Fibroblast of lung (primary cell): ENCODE measurements at regions not wholly inside any gene's neighbourhood (a gene's known extent, or its start where the extent isn't known, plus 50 kb on each side); places are given as distances from the start of the nearest gene placed in this dataset.

Source experiments
- DNase-seq, 2 donors: peaks; one replicate each; pipeline versions ENCODE4 v3.0.0 to v3.0.0-alpha.2; 2010; ENCODE audit warnings: low read depth in 2 of 2
- H2AFZ ChIP-seq: 2 replicates; pipeline ENCODE4 v1.5.1; 2012; ENCODE audit warnings: low read length, control low read depth, inconsistent platforms
- H3K27ac ChIP-seq: 2 replicates; pipeline ENCODE4 v1.5.1; 2011; ENCODE audit warnings: low read length, control low read depth; ENCODE audit not compliant: insufficient read depth
- H3K27me3 ChIP-seq: 2 replicates; pipeline ENCODE4 v1.5.1; 2011; ENCODE audit warnings: mild to moderate bottlenecking, low read length; ENCODE audit not compliant: control insufficient read depth, insufficient read depth
- H3K36me3 ChIP-seq: 2 replicates; pipeline ENCODE4 v1.5.1; 2011; ENCODE audit warnings: low read length; ENCODE audit not compliant: control insufficient read depth, insufficient read depth
- H3K4me1 ChIP-seq: 2 replicates; pipeline ENCODE4 v1.5.1; 2011; ENCODE audit warnings: low read length; ENCODE audit not compliant: control insufficient read depth, insufficient read depth; ENCODE audit errors: extremely low read depth
- H3K4me2 ChIP-seq: 2 replicates; pipeline ENCODE4 v1.5.1; 2011; ENCODE audit warnings: low read length, control low read depth; ENCODE audit not compliant: insufficient read depth; ENCODE audit errors: extremely low read depth
- H3K4me3 ChIP-seq, 4 experiments: fragments of 200-600 bp in 1 of 4; sonication (generic) in 1 of 4; replicated peaks in 1 of 4; 2 replicates each; pipeline ENCODE4 v1.5.1; 2011 to 2016; ENCODE audit warnings: low read length in 4 of 4, low read depth in 3 of 4, mild to moderate bottlenecking in 3 of 4, control low read depth in 2 of 4, inconsistent platforms in 1 of 4, mixed read lengths in 1 of 4; ENCODE audit not compliant: insufficient read depth in 1 of 4; ENCODE audit errors: control extremely low read depth in 1 of 4
- H3K79me2 ChIP-seq: 2 replicates; pipeline ENCODE4 v1.5.1; 2012; ENCODE audit warnings: mild to moderate bottlenecking, low read length, inconsistent platforms; ENCODE audit not compliant: control insufficient read depth, insufficient read depth
- H3K9ac ChIP-seq: 2 replicates; pipeline ENCODE4 v1.5.1; 2011; ENCODE audit warnings: mild to moderate bottlenecking, low read length, control low read depth; ENCODE audit not compliant: insufficient read depth
- H3K9me3 ChIP-seq: 2 replicates; pipeline ENCODE4 v1.5.1; 2012; ENCODE audit warnings: low read depth, low read length; ENCODE audit not compliant: control insufficient read depth, insufficient read depth
- H4K20me1 ChIP-seq: 2 replicates; pipeline ENCODE4 v1.5.1; 2011; ENCODE audit warnings: low read length; ENCODE audit not compliant: control insufficient read depth, insufficient read depth; ENCODE audit errors: extremely low read depth
- CTCF ChIP-seq, 2 donors: IDR thresholded peaks in 1 of 2; conservative IDR thresholded peaks in 1 of 2; 1 replicate in 1 of 2; 2 replicates in 1 of 2; pipeline ENCODE4 v1.5.1; 2011 to 2012; ENCODE audit warnings: low read length in 2 of 2, control low read depth in 1 of 2, inconsistent platforms in 1 of 2, low read depth in 1 of 2, mild to moderate bottlenecking in 1 of 2
- EZH2 ChIP-seq: IDR thresholded peaks from 2 replicates; pipeline ENCODE4 v1.5.1; 2012; ENCODE audit warnings: low read length, control low read depth, mild to moderate bottlenecking; ENCODE audit errors: missing control alignments

GRCh38 chr10:20708305-20708704, 188.8 kb downstream of the NEBL start:
- Histone ChIP-seq H3K79me2 (no peaks in the 10 kb centered on the region), H3K9me3 (no peaks in the 10 kb centered on the region), H4K20me1 (no peaks in the 10 kb centered on the region), H3K27me3 (no peaks in the 10 kb centered on the region), H3K4me3 (no peak overlapping the region), H3K9ac (no peak overlapping the region), H3K4me1 (no peaks in the 10 kb centered on the region), H3K4me2 (no peak overlapping the region), H2AFZ (no peak overlapping the region), H3K27ac (no peak overlapping the region), H3K36me3 (no peaks in the 10 kb centered on the region)
- DNase-seq = no peak
- TF ChIP-seq EZH2 = no peak
- no peak for TF ChIP-seq CTCF (conservative IDR thresholded peaks at IDR 0.05 in 1 of 2, IDR thresholded peaks at IDR 0.05 in 1 of 2; ENCODE audit: low read depth in 1 of 2, low read length in 2 of 2)

GRCh38 chr10:20707251-20707650, 189.9 kb downstream of the NEBL start:
- Histone ChIP-seq H3K4me3 (no peak overlapping the region), H3K27me3 (no peaks in the 10 kb centered on the region), H3K9ac (no peak overlapping the region), H3K79me2 (no peaks in the 10 kb centered on the region), H3K27ac (no peak overlapping the region), H4K20me1 (no peaks in the 10 kb centered on the region), H3K4me2 (no peak overlapping the region), H2AFZ (no peak overlapping the region), H3K9me3 (no peaks in the 10 kb centered on the region), H3K36me3 (no peaks in the 10 kb centered on the region), H3K4me1 (no peaks in the 10 kb centered on the region)
- no peak for TF ChIP-seq EZH2
- no peak for TF ChIP-seq CTCF (conservative IDR thresholded peaks at IDR 0.05 in 1 of 2, IDR thresholded peaks at IDR 0.05 in 1 of 2; ENCODE audit: low read depth in 1 of 2, low read length in 2 of 2)
- no peak for DNase-seq

GRCh38 chr10:20698837-20699236, 198.3 kb downstream of the NEBL start:
- H3K4me3 ChIP-seq = no peak overlapping the region
- H3K36me3 ChIP-seq = no peaks in the 10 kb centered on the region
- no peak overlapping the region for H3K9ac ChIP-seq
- no peak for TF ChIP-seq EZH2
- TF ChIP-seq CTCF (conservative IDR thresholded peaks at IDR 0.05 in 1 of 2, IDR thresholded peaks at IDR 0.05 in 1 of 2; ENCODE audit: low read depth in 1 of 2, low read length in 2 of 2) = no peak
- DNase-seq = no peak
- no peaks in the 10 kb centered on the region for H3K9me3 ChIP-seq
- no peak overlapping the region for H2AFZ ChIP-seq
- H3K79me2 ChIP-seq = no peaks in the 10 kb centered on the region
- H3K4me2 ChIP-seq = no peak overlapping the region
- no peaks in the 10 kb centered on the region for H4K20me1 ChIP-seq
- H3K4me1 ChIP-seq = no peaks in the 10 kb centered on the region
- H3K27me3 ChIP-seq = no peaks in the 10 kb centered on the region
- no peak overlapping the region for H3K27ac ChIP-seq
